Thyroid gland (tissue), 4 donors: ENCODE measurements at regions not wholly inside any gene's neighbourhood (a gene's known extent, or its start where the extent isn't known, plus 50 kb on each side); places are given as distances from the start of the nearest gene placed in this dataset.

ENCODE experiments used
- POLR2A ChIP-seq, 2 donors: fragments of 450-650 bp; IDR thresholded peaks; one replicate each; pipeline ENCODE4 v1.6.1; 2017; ENCODE audit warnings: antibody characterized with exemption in 2 of 2, mild to moderate bottlenecking in 2 of 2, moderate library complexity in 1 of 2
- TF ChIP-seq, protein P1 (sequence below), 6 experiments: fragments of 200-600 bp in 3 of 6; fragments of 450-650 bp in 3 of 6; sonication (generic) in 3 of 6; IDR thresholded peaks; one replicate each; pipeline ENCODE4 v1.5.1; 2016 to 2019; ENCODE audit warnings: antibody characterized with exemption in 6 of 6, mild to moderate bottlenecking in 2 of 6, inconsistent platforms in 1 of 6, moderate library complexity in 1 of 6

DNA sequence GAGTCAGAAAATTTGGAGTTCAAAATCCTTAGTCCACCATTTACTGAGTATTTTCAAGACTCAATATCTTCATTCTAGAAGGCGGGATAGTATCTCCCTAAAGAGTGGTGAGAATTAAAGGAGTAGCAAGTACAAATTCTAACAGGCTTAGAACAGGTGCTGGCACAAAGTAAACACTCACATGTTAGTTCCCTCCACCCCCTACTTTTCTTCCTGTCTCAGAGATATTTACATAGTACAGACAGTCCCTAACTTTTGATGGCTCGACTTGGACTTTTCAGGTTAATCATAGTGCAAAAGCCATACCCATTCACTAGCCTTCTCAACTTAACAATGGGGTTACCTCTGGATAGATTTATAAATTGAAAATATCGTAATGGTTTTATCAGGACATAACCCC lies 476.2 kb upstream of the RASGRP1 start:
- TF ChIP-seq, protein P1, sequence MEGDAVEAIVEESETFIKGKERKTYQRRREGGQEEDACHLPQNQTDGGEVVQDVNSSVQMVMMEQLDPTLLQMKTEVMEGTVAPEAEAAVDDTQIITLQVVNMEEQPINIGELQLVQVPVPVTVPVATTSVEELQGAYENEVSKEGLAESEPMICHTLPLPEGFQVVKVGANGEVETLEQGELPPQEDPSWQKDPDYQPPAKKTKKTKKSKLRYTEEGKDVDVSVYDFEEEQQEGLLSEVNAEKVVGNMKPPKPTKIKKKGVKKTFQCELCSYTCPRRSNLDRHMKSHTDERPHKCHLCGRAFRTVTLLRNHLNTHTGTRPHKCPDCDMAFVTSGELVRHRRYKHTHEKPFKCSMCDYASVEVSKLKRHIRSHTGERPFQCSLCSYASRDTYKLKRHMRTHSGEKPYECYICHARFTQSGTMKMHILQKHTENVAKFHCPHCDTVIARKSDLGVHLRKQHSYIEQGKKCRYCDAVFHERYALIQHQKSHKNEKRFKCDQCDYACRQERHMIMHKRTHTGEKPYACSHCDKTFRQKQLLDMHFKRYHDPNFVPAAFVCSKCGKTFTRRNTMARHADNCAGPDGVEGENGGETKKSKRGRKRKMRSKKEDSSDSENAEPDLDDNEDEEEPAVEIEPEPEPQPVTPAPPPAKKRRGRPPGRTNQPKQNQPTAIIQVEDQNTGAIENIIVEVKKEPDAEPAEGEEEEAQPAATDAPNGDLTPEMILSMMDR (IDR thresholded peaks at IDR 0.05): no peak
- no peak for TF ChIP-seq POLR2A (IDR thresholded peaks at IDR 0.05)
